ENCODE measurements at regions not wholly inside any gene's neighbourhood (a gene's known extent, or its start where the extent isn't known, plus 50 kb on each side); places are given as distances from the start of the nearest gene placed in this dataset.
A peak's percentile ranks its signal among the peaks of the same experiment; 100 is the strongest.

GRCh38 chr5:98268162-98268860 lies 505.2 kb upstream of the RGMB start:
- DNase-seq (ENCODE audit: low read depth in 1 of 2, low spot score in 1 of 2), result no peak
- no peak for TF ChIP-seq JUND (IDR thresholded peaks at IDR 0.05; ENCODE audit: low read depth)
- in situ Hi-C loops (cut with HindIII; ENCODE audit: low pct_unique_long_range_greater_than_20kb, low sequenced_read_pairs), result no loop called here

GRCh38 chr5:98275980-98276379 lies 497.5 kb upstream of the RGMB start:
- no peak for DNase-seq (ENCODE audit: low read depth in 1 of 2, low spot score in 1 of 2)
- in situ Hi-C loops (cut with HindIII; ENCODE audit: low pct_unique_long_range_greater_than_20kb, low sequenced_read_pairs), result no loop called here
- TF ChIP-seq JUND (IDR thresholded peaks at IDR 0.05; ENCODE audit: low read depth), result no peak

GRCh38 chr5:98282521-98282920 lies 490.9 kb upstream of the RGMB start:
- in situ Hi-C loops (cut with HindIII; ENCODE audit: low pct_unique_long_range_greater_than_20kb, low sequenced_read_pairs), result no loop called here
- no peak for TF ChIP-seq JUND (IDR thresholded peaks at IDR 0.05; ENCODE audit: low read depth)
- DNase-seq (ENCODE audit: low read depth in 1 of 2, low spot score in 1 of 2), result no peak

- in situ Hi-C loops (cut with HindIII; ENCODE audit: low pct_unique_long_range_greater_than_20kb, low sequenced_read_pairs), result no loop called here
- DNase-seq (ENCODE audit: low read depth in 1 of 2, low spot score in 1 of 2), result peak in 1 of 2 experiments; percentile 9
- TF ChIP-seq JUND (IDR thresholded peaks at IDR 0.05; ENCODE audit: low read depth), result no peak
These were observed 481.0 kb upstream of the RGMB start for GRCh38 chr5:98292496-98292895.

- in situ Hi-C loops (cut with HindIII; ENCODE audit: low pct_unique_long_range_greater_than_20kb, low sequenced_read_pairs), result no loop called here
- no peak for DNase-seq (ENCODE audit: low read depth in 1 of 2, low spot score in 1 of 2)
- no peak for TF ChIP-seq JUND (IDR thresholded peaks at IDR 0.05; ENCODE audit: low read depth)
These were observed 477.0 kb upstream of the RGMB start for GRCh38 chr5:98296426-98296825.

GRCh38 chr5:98299435-98299834 lies 474.0 kb upstream of the RGMB start:
- no peak for TF ChIP-seq JUND (IDR thresholded peaks at IDR 0.05; ENCODE audit: low read depth)
- DNase-seq (ENCODE audit: low read depth in 1 of 2, low spot score in 1 of 2), result no peak
- in situ Hi-C loops (cut with HindIII; ENCODE audit: low pct_unique_long_range_greater_than_20kb, low sequenced_read_pairs), result no loop called here

- no peak for TF ChIP-seq JUND (IDR thresholded peaks at IDR 0.05; ENCODE audit: low read depth)
- in situ Hi-C loops (cut with HindIII; ENCODE audit: low pct_unique_long_range_greater_than_20kb, low sequenced_read_pairs), result no loop called here
- no peak for DNase-seq (ENCODE audit: low read depth in 1 of 2, low spot score in 1 of 2)
These were observed 471.9 kb upstream of the RGMB start for GRCh38 chr5:98301547-98301946.

- in situ Hi-C loops (cut with HindIII; ENCODE audit: low pct_unique_long_range_greater_than_20kb, low sequenced_read_pairs), result no loop called here
- no peak for DNase-seq (ENCODE audit: low read depth in 1 of 2, low spot score in 1 of 2)
- no peak for TF ChIP-seq JUND (IDR thresholded peaks at IDR 0.05; ENCODE audit: low read depth)
These were observed 465.7 kb upstream of the RGMB start for GRCh38 chr5:98307811-98308210.

- no peak for TF ChIP-seq JUND (IDR thresholded peaks at IDR 0.05; ENCODE audit: low read depth)
- in situ Hi-C loops (cut with HindIII; ENCODE audit: low pct_unique_long_range_greater_than_20kb, low sequenced_read_pairs), result no loop called here
- no peak for DNase-seq (ENCODE audit: low read depth in 1 of 2, low spot score in 1 of 2)
These were observed 465.2 kb upstream of the RGMB start for GRCh38 chr5:98308231-98308630.

GRCh38 chr5:98308960-98309359 lies 464.5 kb upstream of the RGMB start:
- DNase-seq (ENCODE audit: low read depth in 1 of 2, low spot score in 1 of 2), result no peak
- no peak for TF ChIP-seq JUND (IDR thresholded peaks at IDR 0.05; ENCODE audit: low read depth)
- in situ Hi-C loops (cut with HindIII; ENCODE audit: low pct_unique_long_range_greater_than_20kb, low sequenced_read_pairs), result no loop called here

- peak; percentile 5 to 25 for DNase-seq (ENCODE audit: low read depth in 1 of 2, low spot score in 1 of 2)
- in situ Hi-C loops (cut with HindIII; ENCODE audit: low pct_unique_long_range_greater_than_20kb, low sequenced_read_pairs), result no loop called here
- TF ChIP-seq JUND (IDR thresholded peaks at IDR 0.05; ENCODE audit: low read depth), result no peak
These were observed 463.5 kb upstream of the RGMB start for GRCh38 chr5:98309785-98310598.

- in situ Hi-C loops (cut with HindIII; ENCODE audit: low pct_unique_long_range_greater_than_20kb, low sequenced_read_pairs), result no loop called here
- no peak for DNase-seq (ENCODE audit: low read depth in 1 of 2, low spot score in 1 of 2)
- TF ChIP-seq JUND (IDR thresholded peaks at IDR 0.05; ENCODE audit: low read depth), result no peak
These were observed 459.2 kb upstream of the RGMB start for GRCh38 chr5:98314292-98314691.

GRCh38 chr5:98318386-98318785 lies 455.1 kb upstream of the RGMB start:
- in situ Hi-C loops (cut with HindIII; ENCODE audit: low pct_unique_long_range_greater_than_20kb, low sequenced_read_pairs), result no loop called here

More at GRCh38 chr5:98318386-98318785, 455.1 kb upstream of the RGMB start:
- no peak for TF ChIP-seq JUND (IDR thresholded peaks at IDR 0.05; ENCODE audit: low read depth)
- no peak for DNase-seq (ENCODE audit: low read depth in 1 of 2, low spot score in 1 of 2)

Measured in T47D (cell line).